Suprapubic skin (tissue), 4 donors: ENCODE measurements at regions not wholly inside any gene's neighbourhood (a gene's known extent, or its start where the extent isn't known, plus 50 kb on each side); places are given as distances from the start of the nearest gene placed in this dataset.

Experiments used
- DNase-seq, 2 donors: peaks; one replicate each; pipeline ENCODE4 v3.0.0-alpha.2; 2019; ENCODE audit warnings: low spot score in 2 of 2
- H3K27ac ChIP-seq: fragments of 200-600 bp; sonication (generic); one replicate; pipeline ENCODE4 v1.5.1; 2019
- H3K27me3 ChIP-seq: fragments of 200-600 bp; sonication (generic); one replicate; pipeline ENCODE4 v1.5.1; 2019
- H3K36me3 ChIP-seq: fragments of 200-600 bp; sonication (generic); one replicate; pipeline ENCODE4 v1.5.1; 2019
- H3K4me1 ChIP-seq: fragments of 200-600 bp; sonication (generic); one replicate; pipeline ENCODE4 v1.5.1; 2019
- H3K4me3 ChIP-seq: fragments of 200-600 bp; sonication (generic); one replicate; pipeline ENCODE4 v1.5.1; 2019; ENCODE audit warnings: mild to moderate bottlenecking
- H3K9me3 ChIP-seq: fragments of 200-600 bp; sonication (generic); one replicate; pipeline ENCODE4 v1.5.1; 2019
- CTCF ChIP-seq, 2 donors: fragments of 200-600 bp in 1 of 2; fragments of 450-650 bp in 1 of 2; sonication (generic) in 1 of 2; IDR thresholded peaks; one replicate each; pipeline ENCODE4 v1.5.1; 2016 to 2019; ENCODE audit warnings: antibody characterized with exemption in 2 of 2, mild to moderate bottlenecking in 1 of 2, moderate library complexity in 1 of 2
- EP300 ChIP-seq: sonication (generic); formaldehyde crosslinking; IDR thresholded peaks from one replicate; pipeline ENCODE4 v1.6.1; 2017; ENCODE audit warnings: antibody characterized with exemption
- POLR2A ChIP-seq, 2 donors: fragments of 450-650 bp; IDR thresholded peaks; one replicate each; pipeline ENCODE4 v1.6.1; 2017; ENCODE audit warnings: antibody characterized with exemption in 2 of 2, mild to moderate bottlenecking in 2 of 2, moderate library complexity in 2 of 2
- POLR2AphosphoS5 ChIP-seq, 3 donors: sonication (generic); formaldehyde crosslinking; IDR thresholded peaks; one replicate each; pipeline ENCODE4 v1.6.1; 2017; ENCODE audit warnings: antibody characterized with exemption in 3 of 3
- WGBS: methylation state at CpG from one replicate; pipeline ENCODE4 v1.1.5; 2018; 5-methylcytosine and 5-hydroxymethylcytosine counted together

DNA sequence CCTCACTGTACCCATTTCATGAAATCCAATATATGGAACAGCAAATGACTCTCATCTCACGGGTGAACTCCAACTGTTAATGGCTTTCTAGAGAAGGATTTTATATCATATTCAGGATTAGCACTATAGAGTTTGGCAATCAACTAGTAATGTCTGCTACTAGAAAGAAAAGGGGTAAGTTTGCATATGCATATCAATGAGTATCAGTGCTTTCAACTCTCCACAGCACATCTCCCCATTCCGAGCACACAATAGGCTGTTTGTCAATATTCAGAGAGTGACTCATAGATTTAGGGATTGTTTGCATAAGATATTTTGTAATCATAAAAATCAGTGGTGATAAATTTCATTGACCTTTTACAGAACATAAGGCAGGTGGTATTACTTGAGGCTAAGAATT, 163.2 kb upstream of the LMCD1 start:
- 79% methylated on average over 2 of the region's 2 CpGs for WGBS
- TF ChIP-seq POLR2A (IDR thresholded peaks at IDR 0.05) (no peak), CTCF (IDR thresholded peaks at IDR 0.05) (no peak), POLR2AphosphoS5 (IDR thresholded peaks at IDR 0.05) (no peak), EP300 (no peak)
- H3K27ac ChIP-seq: no peak overlapping the region
- no peaks in the 10 kb centered on the region for H3K27me3 ChIP-seq
- DNase-seq: no peak
- H3K4me1 ChIP-seq: no peaks in the 10 kb centered on the region
- no peak overlapping the region for H3K4me3 ChIP-seq
- no peaks in the 10 kb centered on the region for H3K36me3 ChIP-seq
- no peaks in the 10 kb centered on the region for H3K9me3 ChIP-seq

DNA sequence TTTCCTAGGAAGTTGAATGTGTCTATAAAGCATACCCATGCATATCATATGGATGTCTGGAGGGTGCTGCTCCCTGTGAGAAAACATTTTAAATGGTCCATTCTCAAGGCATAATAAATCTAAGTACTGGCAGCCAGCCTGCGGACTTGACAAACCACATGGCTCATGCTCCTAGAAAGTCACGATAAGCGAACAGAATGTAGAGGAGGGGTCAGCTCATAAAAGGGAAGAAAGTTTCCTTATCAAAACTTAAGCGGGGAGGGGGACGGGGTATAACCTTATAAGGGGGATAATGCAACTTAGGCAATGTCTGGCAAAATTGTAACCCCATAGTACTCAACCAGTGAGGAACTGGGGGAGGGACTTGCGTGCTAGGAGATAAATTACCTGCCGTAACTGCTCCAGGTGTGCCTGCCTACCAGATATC, 159.8 kb upstream of the LMCD1 start:
- H3K27me3 ChIP-seq: no peaks in the 10 kb centered on the region
- no peak for TF ChIP-seq POLR2AphosphoS5 (IDR thresholded peaks at IDR 0.05)
- TF ChIP-seq POLR2A (IDR thresholded peaks at IDR 0.05): no peak
- no peak overlapping the region for H3K27ac ChIP-seq
- WGBS: 10% methylated on average over 7 of the region's 7 CpGs
- no peak overlapping the region for H3K4me3 ChIP-seq
- H3K4me1 ChIP-seq: no peaks in the 10 kb centered on the region
- peaks cover 13% of the 10 kb centered on the region for H3K9me3 ChIP-seq
- no peak for DNase-seq
- H3K36me3 ChIP-seq: no peaks in the 10 kb centered on the region

DNA sequence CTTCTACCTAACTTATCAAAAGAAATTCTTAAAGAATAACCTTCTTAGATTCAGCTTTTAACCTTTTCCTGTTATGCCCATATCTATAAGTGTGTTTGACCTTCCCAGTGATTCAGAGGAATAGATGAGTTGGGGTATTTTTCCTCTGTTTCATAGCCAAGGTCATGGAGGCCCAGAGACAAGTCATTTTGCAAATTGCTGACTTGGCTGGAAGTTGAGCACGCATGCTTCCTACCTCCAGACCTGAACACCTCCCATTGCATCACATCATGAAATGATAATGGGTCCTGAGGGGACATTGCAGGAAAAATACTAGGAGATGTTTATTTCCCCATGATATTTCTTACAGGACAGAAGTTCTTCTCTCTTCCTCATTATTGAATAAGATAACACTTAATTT, 158.6 kb upstream of the LMCD1 start:
- no peaks in the 10 kb centered on the region for H3K36me3 ChIP-seq
- TF ChIP-seq EP300 (no peak), POLR2AphosphoS5 (IDR thresholded peaks at IDR 0.05) (no peak), POLR2A (IDR thresholded peaks at IDR 0.05) (no peak), CTCF (IDR thresholded peaks at IDR 0.05) (no peak)
- H3K4me1 ChIP-seq: no peaks in the 10 kb centered on the region
- DNase-seq: no peak
- 78% methylated on average over 1 of the region's 1 CpG for WGBS
- H3K9me3 ChIP-seq: peaks cover 17% of the 10 kb centered on the region
- no peak overlapping the region for H3K4me3 ChIP-seq
- H3K27ac ChIP-seq: no peak overlapping the region
- H3K27me3 ChIP-seq: no peaks in the 10 kb centered on the region

DNA sequence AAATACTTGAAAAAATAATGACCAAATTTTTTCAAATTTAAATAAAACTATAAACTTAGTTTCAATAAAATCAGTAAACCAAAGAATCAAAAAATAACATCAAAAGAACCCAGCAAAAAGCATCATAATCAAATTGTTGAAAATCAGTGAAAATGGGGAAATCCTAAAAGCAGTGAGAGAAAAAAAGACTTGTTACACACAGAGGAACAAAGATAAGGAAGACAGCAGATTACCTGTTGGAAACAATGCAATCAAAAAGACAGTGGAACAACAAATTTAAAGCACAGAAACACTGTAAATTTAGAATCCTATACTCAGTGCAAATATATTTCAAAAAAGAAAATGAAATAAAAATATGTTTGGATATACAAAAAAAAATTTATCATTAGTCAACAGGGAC, 156.2 kb upstream of the LMCD1 start:
- Histone ChIP-seq H3K9me3 (peaks cover 20% of the 10 kb centered on the region), H3K4me1 (no peaks in the 10 kb centered on the region), H3K27me3 (no peaks in the 10 kb centered on the region), H3K27ac (no peak overlapping the region), H3K4me3 (no peak overlapping the region), H3K36me3 (no peaks in the 10 kb centered on the region)
- TF ChIP-seq EP300 (no peak), POLR2A (IDR thresholded peaks at IDR 0.05) (no peak), CTCF (IDR thresholded peaks at IDR 0.05) (no peak), POLR2AphosphoS5 (IDR thresholded peaks at IDR 0.05) (no peak)
- DNase-seq: no peak

DNA sequence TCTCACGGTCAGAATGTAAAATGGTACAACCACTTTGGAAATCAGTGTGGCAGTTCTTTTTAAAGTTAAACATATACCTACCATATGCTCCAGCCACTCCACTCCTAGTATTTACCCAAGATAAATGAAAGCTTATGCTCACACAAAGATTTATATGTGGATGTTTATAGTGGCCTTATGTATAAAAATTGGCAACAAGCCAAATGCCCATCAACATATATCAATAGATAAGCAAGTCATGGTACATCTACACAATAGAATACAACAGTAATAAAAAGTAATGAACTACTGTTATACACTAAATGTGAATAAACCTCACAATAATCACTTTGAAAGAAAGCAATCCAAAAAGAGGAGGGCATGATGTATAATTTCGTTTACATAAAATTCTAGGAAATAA, 153.5 kb upstream of the LMCD1 start:
- no peak for DNase-seq
- TF ChIP-seq CTCF (IDR thresholded peaks at IDR 0.05): no peak
- TF ChIP-seq EP300: no peak
- no peak for TF ChIP-seq POLR2AphosphoS5 (IDR thresholded peaks at IDR 0.05)
- TF ChIP-seq POLR2A (IDR thresholded peaks at IDR 0.05): no peak
- no peaks in the 10 kb centered on the region for H3K36me3 ChIP-seq

DNA sequence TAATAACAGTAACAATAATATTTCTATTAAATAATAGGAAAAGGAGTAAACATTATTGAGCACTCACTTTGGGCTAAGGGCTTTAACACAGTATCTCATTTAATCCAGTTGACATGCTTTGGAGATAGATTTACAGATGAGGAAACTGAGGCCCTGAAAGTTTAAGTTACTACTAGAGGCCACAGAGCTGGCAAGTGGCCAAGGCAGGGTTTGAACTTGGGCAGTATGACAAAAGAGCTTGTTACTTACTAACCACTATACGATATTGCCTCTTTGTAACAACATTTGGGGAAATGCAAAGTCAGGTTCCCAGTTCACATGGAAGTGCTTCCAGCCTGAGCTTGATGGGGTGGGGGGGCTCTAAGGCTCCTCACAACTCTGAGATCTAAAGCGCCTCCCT, 149.1 kb upstream of the LMCD1 start:
- Histone ChIP-seq H3K4me3 (no peak overlapping the region), H3K27me3 (no peaks in the 10 kb centered on the region), H3K4me1 (no peaks in the 10 kb centered on the region), H3K27ac (no peak overlapping the region), H3K9me3 (peaks cover 6% of the 10 kb centered on the region), H3K36me3 (no peaks in the 10 kb centered on the region)
- WGBS: 94% methylated on average over 2 of the region's 2 CpGs
- DNase-seq: no peak
- TF ChIP-seq EP300 (no peak), POLR2A (IDR thresholded peaks at IDR 0.05) (no peak), CTCF (IDR thresholded peaks at IDR 0.05) (no peak), POLR2AphosphoS5 (IDR thresholded peaks at IDR 0.05) (no peak)

More for the DNA sequence above, 153.5 kb upstream of the LMCD1 start:
- Histone ChIP-seq H3K4me1 (no peaks in the 10 kb centered on the region), H3K27me3 (no peaks in the 10 kb centered on the region), H3K9me3 (peaks cover 20% of the 10 kb centered on the region), H3K27ac (no peak overlapping the region), H3K4me3 (no peak overlapping the region)
- 88% methylated on average over 2 of the region's 2 CpGs for WGBS
